NCI-H460 (cell line): ENCODE measurements at regions not wholly inside any gene's neighbourhood (a gene's known extent, or its start where the extent isn't known, plus 50 kb on each side); places are given as distances from the start of the nearest gene placed in this dataset.
"Not testable (repeated sequence)": the region's sequence is repeated elsewhere in the genome, so short reads cannot be mapped to it uniquely, and the experiment has no call there.

Experiments
- DNase-seq: peaks from one replicate; pipeline ENCODE4 v3.0.0-alpha.2; 2016; ENCODE audit warnings: low read depth; ENCODE audit errors: extremely low read depth

GRCh38 chr12:77232045-77232444 is 166.7 kb upstream of the E2F7 start:
- DNase-seq: no peak

- DNase-seq: no peak
Observed at GRCh38 chr12:77231501-77231918, 166.1 kb upstream of the E2F7 start.

GRCh38 chr12:77229640-77230442 is 164.5 kb upstream of the E2F7 start:
- DNase-seq: no peak

- no peak for DNase-seq
Observed at GRCh38 chr12:77228376-77228775, 163.0 kb upstream of the E2F7 start.

- no peak for DNase-seq
Observed at GRCh38 chr12:77226368-77226767, 161.0 kb upstream of the E2F7 start.

- DNase-seq: no peak
Observed at GRCh38 chr12:77225373-77225772, 160.0 kb upstream of the E2F7 start.

GRCh38 chr12:77224346-77224745 is 159.0 kb upstream of the E2F7 start:
- DNase-seq: no peak

GRCh38 chr12:77222336-77222735 is 157.0 kb upstream of the E2F7 start:
- no peak for DNase-seq

GRCh38 chr12:77220586-77220985 is 155.2 kb upstream of the E2F7 start:
- DNase-seq: no peak

GRCh38 chr12:77218278-77218677 is 152.9 kb upstream of the E2F7 start:
- no peak for DNase-seq

- not testable (repeated sequence) for DNase-seq
Observed at GRCh38 chr12:77216136-77216535, 150.8 kb upstream of the E2F7 start.

- DNase-seq: no peak
Observed at GRCh38 chr12:77214136-77214535, 148.8 kb upstream of the E2F7 start.

GRCh38 chr12:77213319-77213718 is 147.9 kb upstream of the E2F7 start:
- no peak for DNase-seq

- DNase-seq: no peak
Observed at GRCh38 chr12:77210724-77211123, 145.4 kb upstream of the E2F7 start.

- no peak for DNase-seq
Observed at GRCh38 chr12:77204083-77204482, 138.7 kb upstream of the E2F7 start.

GRCh38 chr12:77202457-77203060 is 137.2 kb upstream of the E2F7 start:
- no peak for DNase-seq

GRCh38 chr12:77189901-77190416 is 124.6 kb upstream of the E2F7 start:
- no peak for DNase-seq

- no peak for DNase-seq
Observed at GRCh38 chr12:77189458-77189857, 124.1 kb upstream of the E2F7 start.

- no peak for DNase-seq
Observed at GRCh38 chr12:77179515-77179914, 114.1 kb upstream of the E2F7 start.

- no peak for DNase-seq
Observed at GRCh38 chr12:77167801-77168200, 102.4 kb upstream of the E2F7 start.

- DNase-seq: no peak
Observed at GRCh38 chr12:77166696-77167095, 101.3 kb upstream of the E2F7 start.
